GM19240 (cell line): ENCODE measurements at regions not wholly inside any gene's neighbourhood (a gene's known extent, or its start where the extent isn't known, plus 50 kb on each side); places are given as distances from the start of the nearest gene placed in this dataset.
"Not testable (repeated sequence)": the region's sequence is repeated elsewhere in the genome, so short reads cannot be mapped to it uniquely, and the experiment has no call there.

ENCODE experiments used
- DNase-seq: peaks from one replicate; pipeline ENCODE4 v3.0.0; 2011; ENCODE audit warnings: low spot score; ENCODE audit not compliant: insufficient read length

DNA sequence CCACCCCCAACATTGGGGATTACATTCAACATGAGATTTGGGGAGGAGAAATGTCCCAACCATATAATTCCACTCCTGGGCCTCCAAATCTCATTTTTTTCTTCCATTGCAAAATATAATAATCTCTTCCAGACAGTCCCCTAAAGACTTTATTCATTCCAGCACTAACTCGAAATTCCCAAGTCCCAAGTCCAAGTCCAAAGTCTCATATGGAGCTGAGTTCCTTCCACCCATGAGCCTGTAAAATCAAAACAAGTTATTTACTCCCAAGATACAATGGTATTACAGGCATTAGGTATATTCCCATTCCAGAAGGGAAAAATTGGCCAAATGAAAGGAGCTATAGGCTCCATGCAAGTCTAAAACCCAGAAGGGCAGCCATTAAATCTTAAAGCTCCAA, 56.7 kb downstream of the P2RY1 start:
- DNase-seq = no peak

- DNase-seq = no peak
Observed at GRCh38 chr3:152892446-152892845, 57.5 kb downstream of the P2RY1 start.

GRCh38 chr3:152893647-152894046, 58.7 kb downstream of the P2RY1 start:
- no peak for DNase-seq

- DNase-seq = no peak
Observed at GRCh38 chr3:152899306-152899705, 64.4 kb downstream of the P2RY1 start.

DNA sequence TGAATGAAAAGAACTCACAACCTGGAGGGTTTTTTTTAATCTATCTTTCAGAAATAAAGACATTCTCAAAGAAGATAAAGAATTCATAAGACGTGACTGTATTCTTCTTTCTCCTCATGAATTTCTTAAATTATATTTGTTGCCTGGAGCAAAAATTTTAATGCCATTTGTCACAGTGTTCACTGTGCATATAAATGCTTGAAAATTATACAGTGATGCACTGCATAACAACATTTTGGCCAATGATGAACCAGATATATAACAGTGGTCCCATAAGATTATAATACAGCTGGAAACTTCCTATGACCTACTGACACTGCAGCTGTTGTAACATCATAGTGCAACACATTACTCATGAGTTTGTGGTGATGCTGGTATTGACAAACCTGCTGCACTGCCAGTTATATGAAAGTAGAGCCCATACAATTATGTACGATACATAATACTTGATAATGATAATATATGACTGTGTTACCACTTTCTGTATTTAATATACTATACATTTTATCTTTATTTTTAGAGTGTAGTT, 67.3 kb downstream of the P2RY1 start:
- no peak for DNase-seq

DNA sequence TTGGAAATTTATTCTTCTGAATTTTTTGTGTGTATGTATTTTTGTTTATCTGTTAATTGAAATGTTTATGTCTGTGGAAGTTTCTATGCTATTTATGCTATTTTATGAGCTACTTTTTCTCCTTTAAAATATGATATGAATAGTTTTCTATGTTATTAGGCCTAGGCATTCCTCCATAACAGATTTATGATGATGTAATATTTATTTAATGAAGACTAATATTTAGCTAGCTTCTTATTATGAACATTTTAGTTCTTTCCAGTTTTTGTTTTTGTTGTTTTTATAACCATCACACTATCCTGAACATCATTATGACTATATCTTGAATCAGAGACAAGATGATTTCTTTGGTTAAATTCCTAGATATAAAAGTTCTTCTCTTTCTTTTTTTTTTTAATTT, 70.7 kb downstream of the P2RY1 start:
- DNase-seq = no peak

DNA sequence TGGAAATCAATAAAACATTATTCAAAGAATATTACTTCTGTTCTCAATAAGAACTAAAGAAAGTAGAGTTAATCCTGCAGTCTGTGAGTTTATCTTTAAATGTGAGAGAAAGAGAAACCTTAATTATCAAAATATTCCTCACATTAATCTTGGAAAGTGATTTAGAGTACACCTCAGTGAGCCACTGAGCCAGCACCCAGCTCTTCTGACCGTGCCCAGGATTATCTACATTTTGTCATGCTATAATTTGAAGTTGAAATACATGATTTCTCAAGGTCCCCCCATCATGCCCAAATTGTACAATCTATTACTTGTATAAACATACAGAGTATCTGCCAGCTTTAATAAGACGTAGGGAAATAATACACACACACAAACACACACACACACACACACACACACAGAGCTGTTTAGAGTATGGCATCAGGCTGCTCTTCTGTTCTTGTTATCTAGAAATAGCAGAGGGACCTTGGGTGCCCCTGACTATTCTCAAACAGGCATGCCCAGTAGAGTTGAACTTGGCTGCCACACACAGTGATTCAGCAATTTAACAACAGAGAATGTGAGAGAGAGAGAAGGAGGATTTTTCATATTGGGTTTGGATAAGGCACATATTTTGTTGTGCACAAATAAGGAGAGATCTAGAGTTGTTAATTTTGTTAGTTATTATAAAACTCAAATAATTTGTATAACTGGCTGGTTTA, 74.4 kb downstream of the P2RY1 start:
- no peak for DNase-seq

DNA sequence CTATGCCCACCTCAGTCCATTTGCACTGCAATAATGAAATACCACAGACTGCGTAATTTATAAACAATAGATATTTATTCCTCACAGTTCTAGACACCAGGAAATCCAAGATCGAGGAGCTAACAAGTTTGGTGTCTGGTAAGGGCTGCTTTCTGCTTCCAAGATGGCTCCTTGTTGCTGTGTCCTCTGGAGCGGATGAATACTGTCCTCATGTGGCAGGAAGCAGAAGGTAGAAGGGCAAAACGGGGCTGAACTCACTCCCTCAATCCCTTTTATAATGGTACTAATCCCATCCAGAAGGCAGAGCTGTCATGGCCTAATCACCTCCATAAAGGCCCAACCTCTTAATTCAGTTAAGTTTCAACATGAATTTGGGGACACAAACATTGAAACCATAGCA, 75.3 kb downstream of the P2RY1 start:
- DNase-seq = no peak

DNA sequence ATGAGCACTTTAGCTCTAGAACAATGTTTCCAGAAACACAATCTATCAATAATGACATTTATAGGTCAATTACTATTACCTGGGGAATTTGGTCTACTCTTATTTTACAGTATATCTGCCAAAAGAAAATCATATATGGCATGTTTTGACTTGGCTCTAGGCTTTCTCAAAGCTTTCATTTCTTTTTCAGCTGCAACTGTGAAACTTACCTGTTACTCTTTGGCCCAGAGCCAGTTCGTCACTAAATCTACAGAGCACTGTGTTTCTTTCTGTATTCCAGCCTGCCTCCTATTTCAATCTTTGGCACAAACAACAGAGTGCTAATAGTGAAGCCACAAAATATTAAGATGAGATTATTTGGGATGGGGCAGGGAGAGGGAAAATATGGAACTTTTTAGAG, 76.0 kb downstream of the P2RY1 start:
- no peak for DNase-seq

GRCh38 chr3:152914743-152915142, 79.8 kb downstream of the P2RY1 start:
- not testable (repeated sequence) for DNase-seq

- DNase-seq = no peak
Observed at GRCh38 chr3:152915695-152916094, 80.8 kb downstream of the P2RY1 start.

- no peak for DNase-seq
Observed at GRCh38 chr3:152916753-152917279, 81.9 kb downstream of the P2RY1 start.

DNA sequence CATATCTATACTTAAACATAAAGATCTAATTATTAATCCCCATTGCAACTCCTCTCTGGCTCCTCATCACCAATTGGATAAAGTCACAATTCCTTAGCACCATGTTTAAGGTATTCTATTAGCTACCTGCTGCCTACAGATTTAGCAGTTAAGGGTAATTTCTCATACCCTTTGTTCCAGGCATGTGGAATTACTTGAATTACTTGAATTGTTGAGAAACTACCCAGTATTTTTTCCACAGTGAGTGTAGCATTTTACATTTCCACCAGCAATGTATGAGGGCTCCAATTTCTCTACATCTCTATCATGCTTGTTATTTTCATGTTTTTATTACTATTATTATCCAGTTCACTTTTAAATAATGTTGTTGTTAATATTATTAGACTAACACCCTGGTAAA, 86.4 kb downstream of the P2RY1 start:
- DNase-seq = no peak

DNA sequence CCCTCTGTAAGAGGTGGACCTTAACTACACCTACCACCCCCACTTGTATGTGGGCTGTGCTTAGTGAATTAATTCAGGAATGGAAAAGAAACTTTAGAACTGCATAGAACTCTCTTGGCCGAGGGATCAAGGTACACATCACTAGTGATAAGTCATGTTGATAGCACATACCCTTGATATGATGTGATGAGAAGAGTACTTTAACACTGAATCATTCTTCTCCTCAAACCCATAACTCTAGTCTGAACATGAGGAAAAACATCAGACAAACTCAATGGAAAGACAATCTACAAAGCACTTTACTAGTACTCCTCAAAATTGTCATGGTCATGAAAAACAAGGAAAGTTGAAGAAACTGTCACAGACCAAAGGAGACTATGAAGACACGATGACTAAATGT, 87.6 kb downstream of the P2RY1 start:
- no peak for DNase-seq

DNA sequence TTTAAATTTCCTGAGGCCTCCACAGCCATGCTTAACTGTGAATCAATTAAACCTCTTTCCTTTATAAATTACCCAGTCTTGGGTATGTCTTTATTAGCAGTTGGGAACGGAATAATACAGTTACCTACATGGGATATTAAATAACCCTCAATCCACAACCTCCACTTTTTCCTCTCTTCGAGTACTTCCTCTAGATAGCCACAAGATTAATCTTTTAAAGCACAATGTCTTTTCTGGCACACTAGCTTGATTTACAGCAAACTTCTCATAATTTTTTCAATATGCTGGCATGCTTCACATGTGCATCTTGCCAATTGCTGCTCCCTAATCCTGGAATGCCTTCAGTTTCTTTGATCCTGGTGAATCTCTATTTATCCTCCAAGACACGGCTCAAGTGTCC, 92.2 kb downstream of the P2RY1 start:
- no peak for DNase-seq

- DNase-seq = no peak
Observed at GRCh38 chr3:152930516-152930915, 95.6 kb downstream of the P2RY1 start.

DNA sequence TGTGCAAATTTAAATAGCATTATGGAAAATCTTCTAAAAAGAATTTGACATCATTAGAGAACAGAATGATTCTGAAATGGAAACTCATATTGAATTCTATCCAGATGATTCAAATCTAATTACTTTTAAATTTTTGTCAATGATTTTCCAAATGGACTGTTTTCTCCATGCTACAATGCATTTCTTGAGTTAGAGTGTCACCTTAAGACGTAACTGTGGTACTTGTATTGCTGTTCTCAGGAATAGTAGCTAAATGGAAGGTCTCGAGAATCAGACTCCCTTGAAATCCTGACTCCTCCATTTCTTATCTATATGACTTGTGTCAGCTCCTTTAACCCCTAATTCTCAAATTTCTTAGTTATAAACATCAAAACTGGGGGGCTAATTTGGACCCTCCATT, 102.3 kb downstream of the P2RY1 start:
- DNase-seq = no peak

- no peak for DNase-seq
Observed at GRCh38 chr3:152938974-152939636, 104.2 kb downstream of the P2RY1 start.

- DNase-seq = no peak
Observed at GRCh38 chr3:152941859-152942258, 106.9 kb downstream of the P2RY1 start.

DNA sequence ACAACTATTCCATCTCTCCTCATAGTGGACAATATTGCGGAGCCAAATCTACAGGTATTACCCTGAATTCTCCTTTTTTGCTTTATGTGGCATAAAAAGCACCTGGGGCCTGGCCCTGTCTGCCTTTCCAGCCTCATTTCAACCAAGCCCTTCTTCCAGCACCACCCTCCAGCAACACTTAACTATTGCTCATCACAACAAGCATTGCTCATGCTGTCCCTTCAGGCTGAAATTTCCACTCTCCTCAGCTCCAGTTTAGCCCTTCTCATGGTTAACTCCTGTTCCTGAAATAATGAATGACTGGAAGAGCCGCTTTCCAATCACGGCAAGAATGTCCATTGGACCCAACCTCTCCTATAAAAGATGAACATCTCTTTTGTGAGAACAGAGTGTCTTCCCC, 107.4 kb downstream of the P2RY1 start:
- no peak for DNase-seq

- DNase-seq = no peak
Observed at GRCh38 chr3:152943645-152944044, 108.7 kb downstream of the P2RY1 start.

DNA sequence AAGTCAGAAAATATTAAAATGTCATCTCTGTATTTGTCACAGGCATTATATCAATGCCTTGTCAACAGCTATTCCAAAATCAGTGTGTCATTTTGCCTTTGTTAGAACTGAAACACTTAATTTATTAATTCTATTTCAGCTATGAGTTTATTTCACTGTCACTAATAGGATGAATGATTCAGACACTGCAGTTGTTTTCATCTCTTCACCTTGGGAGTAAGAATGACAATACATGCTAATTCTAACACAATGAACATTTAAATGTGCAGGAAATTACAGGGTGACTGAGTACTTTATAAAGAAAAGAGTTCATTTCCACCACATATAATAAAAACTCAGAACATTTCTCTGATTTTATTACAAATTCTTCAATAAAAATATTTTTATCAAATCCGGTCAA, 109.7 kb downstream of the P2RY1 start:
- no peak for DNase-seq

DNA sequence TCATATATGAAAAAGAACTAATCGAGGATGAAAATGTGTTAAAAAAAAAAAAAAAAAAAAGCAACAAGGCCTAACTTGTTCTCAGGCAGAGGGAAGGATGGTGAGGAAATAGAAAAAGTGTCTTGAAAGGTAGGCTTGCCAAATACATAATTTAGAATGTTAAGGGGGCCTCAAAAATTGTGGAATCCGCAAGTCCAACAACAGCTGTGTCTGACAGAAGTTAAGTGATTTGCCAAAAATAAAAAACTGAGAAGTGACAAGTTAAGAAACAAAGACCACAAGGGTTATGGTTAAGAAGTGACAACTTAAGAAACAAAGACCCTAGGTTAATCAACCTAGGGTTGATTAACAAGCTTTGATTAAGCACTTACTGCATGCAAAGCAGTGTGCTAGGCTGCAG, 110.6 kb downstream of the P2RY1 start:
- no peak for DNase-seq
